Common myeloid progenitor, CD34-positive (primary cell): ENCODE measurements at regions not wholly inside any gene's neighbourhood (a gene's known extent, or its start where the extent isn't known, plus 50 kb on each side); places are given as distances from the start of the nearest gene placed in this dataset.

Experiments used
- CTCF ChIA-PET: fragments of 350-600 bp; sonication (Branson Sonifier 250); formaldehyde crosslinking; loops from one replicate; lab custom pipeline; 2021; ENCODE audit warnings: antibody characterized with exemption; lab: Charles Lee
- POLR2A ChIA-PET: fragments of 350-600 bp; sonication (Branson Sonifier 250); formaldehyde crosslinking; loops from one replicate; lab custom pipeline; 2021; ENCODE audit warnings: antibody characterized with exemption; lab: Charles Lee
- DNase-seq, 3 donors: peaks; one replicate each; pipeline versions ENCODE4 v3.0.0 to v3.0.0-alpha.2; 2013
- H3K27ac ChIP-seq, 2 experiments: 1 replicate in 1 of 2; 2 replicates in 1 of 2; pipeline ENCODE4 v1.7.0; 2013; ENCODE audit warnings: inconsistent platforms in 2 of 2, low read length in 2 of 2, mild to moderate bottlenecking in 2 of 2, low read depth in 1 of 2, moderate library complexity in 1 of 2; ENCODE audit not compliant: severe bottlenecking in 2 of 2, insufficient read depth in 1 of 2, poor library complexity in 1 of 2
- H3K27me3 ChIP-seq, 5 experiments: replicated peaks in 2 of 5; 1 replicate in 3 of 5; 2 replicates in 2 of 5; pipeline versions ENCODE4 v1.6.1 to v1.7.0; 2013; ENCODE audit warnings: low read length in 4 of 5, mild to moderate bottlenecking in 2 of 5, moderate library complexity in 2 of 5, inconsistent platforms in 1 of 5; ENCODE audit not compliant: insufficient read depth in 5 of 5, control insufficient read depth in 4 of 5
- H3K36me3 ChIP-seq, 4 experiments: 1 replicate in 2 of 4; 2 replicates in 2 of 4; pipeline versions ENCODE4 v1.6.1 to v1.7.0; 2013; ENCODE audit warnings: low read length in 3 of 4, control low read depth in 1 of 4, mild to moderate bottlenecking in 1 of 4; ENCODE audit not compliant: control insufficient read depth in 4 of 4, insufficient read depth in 4 of 4
- H3K4me1 ChIP-seq, 4 experiments: 1 replicate in 3 of 4; 2 replicates in 1 of 4; pipeline versions ENCODE4 v1.6.1 to v1.7.1; 2013; ENCODE audit warnings: low read length in 3 of 4, mild to moderate bottlenecking in 3 of 4, control low read depth in 1 of 4, inconsistent platforms in 1 of 4, moderate library complexity in 1 of 4; ENCODE audit not compliant: control insufficient read depth in 4 of 4, insufficient read depth in 4 of 4; ENCODE audit errors: control extremely low read depth in 1 of 4
- H3K4me3 ChIP-seq, 7 experiments: 1 replicate in 4 of 7; 2 replicates in 3 of 7; pipeline versions ENCODE4 v1.5.1 to v1.7.0; 2013; ENCODE audit warnings: mild to moderate bottlenecking in 7 of 7, low read length in 6 of 7, moderate library complexity in 6 of 7, inconsistent platforms in 2 of 7, low read depth in 2 of 7, control low read depth in 1 of 7; ENCODE audit not compliant: insufficient read depth in 4 of 7, control insufficient read depth in 1 of 7; ENCODE audit errors: extremely low read depth in 1 of 7
- H3K9me3 ChIP-seq, 5 experiments: 1 replicate in 4 of 5; 2 replicates in 1 of 5; pipeline versions ENCODE4 v1.6.1 to v1.7.1; 2013; ENCODE audit warnings: low read length in 4 of 5, mild to moderate bottlenecking in 2 of 5, inconsistent platforms in 1 of 5, low read depth in 1 of 5, moderate library complexity in 1 of 5; ENCODE audit not compliant: control insufficient read depth in 4 of 5, insufficient read depth in 2 of 5; ENCODE audit errors: control extremely low read depth in 1 of 5
- whole genome bisulfite sequencing: methylation state at CpG from one replicate; pipeline ENCODE4 v1.1.5; 2013; ENCODE audit not compliant: insufficient coverage; 5-methylcytosine and 5-hydroxymethylcytosine counted together

- Histone ChIP-seq H3K36me3 (no peaks in the 10 kb centered on the region), H3K4me1 (peaks cover 0 to 25% (median 12%) of the 10 kb centered on the region in 4 experiments), H3K27ac (no peak overlapping the region), H3K4me3 (no peak overlapping the region), H3K9me3 (no peaks in the 10 kb centered on the region), H3K27me3 (no peaks in the 10 kb centered on the region)
- 55% methylated on average over 10 of the region's 11 CpGs for WGBS
- CTCF ChIA-PET, result interaction anchor here (1.0 to 1.4 kb wide), 2 partner anchors 28 to 49 kb away, joined by 3 read pairs; no protein-coding TSS in a partner anchor
- POLR2A ChIA-PET, result no interaction called here
- no peak for DNase-seq
Observed at GRCh38 chr6:44053760-44054556, 73.3 kb downstream of the MRPL14 start.

DNA sequence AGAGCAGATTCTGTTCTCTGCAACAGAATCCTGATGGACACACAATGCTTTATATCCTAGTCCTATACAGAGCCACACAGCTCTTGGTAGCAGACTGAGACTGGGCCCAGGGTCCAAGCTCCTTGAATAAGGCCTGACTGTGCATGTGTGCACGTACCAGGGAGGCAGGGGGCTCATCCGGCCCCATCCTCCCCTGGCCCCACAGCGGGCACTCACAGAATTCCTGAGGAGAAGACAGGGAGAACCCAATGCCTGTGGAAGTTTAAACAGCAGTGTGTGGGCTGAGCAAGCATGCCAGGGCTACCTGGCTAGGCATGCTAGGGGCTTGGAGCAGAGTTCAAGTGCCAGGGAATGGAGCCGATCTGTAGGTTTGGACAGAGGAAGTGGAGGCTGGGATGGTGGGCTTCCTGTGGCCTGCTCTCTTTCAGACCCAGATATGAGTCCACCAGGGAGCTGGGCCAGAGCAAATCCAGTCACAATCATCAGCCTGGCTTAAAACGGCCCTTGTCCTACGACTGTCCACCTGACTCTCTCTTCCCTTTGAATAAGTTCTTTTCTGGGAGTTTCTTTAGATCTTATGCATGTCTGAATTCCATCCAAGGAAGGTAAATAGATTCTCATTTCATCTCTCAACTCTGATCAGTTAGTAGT, 74.0 kb downstream of the MRPL14 start:
- no peak for DNase-seq
- Histone ChIP-seq H3K4me3 (no peak overlapping the region), H3K9me3 (no peaks in the 10 kb centered on the region), H3K27ac (no peak overlapping the region), H3K27me3 (no peaks in the 10 kb centered on the region), H3K36me3 (no peaks in the 10 kb centered on the region), H3K4me1 (peaks cover 0 to 18% (median 5%) of the 10 kb centered on the region in 4 experiments)
- CTCF ChIA-PET, result interaction anchor here (1.0 to 1.7 kb wide), 2 partner anchors 9 to 48 kb away, joined by 3 to 5 read pairs; no protein-coding TSS in a partner anchor
- POLR2A ChIA-PET, result no interaction called here
- WGBS, result 88% methylated on average over 4 of the region's 6 CpGs

- no peaks in the 10 kb centered on the region for H3K27me3 ChIP-seq
- peak in 1 of 3 donors; percentile 44 for DNase-seq
- no peak overlapping the region for H3K27ac ChIP-seq
- peaks cover 0 to 11% (median 0%) of the 10 kb centered on the region in 4 experiments for H3K4me1 ChIP-seq
- POLR2A ChIA-PET, result no interaction called here
- no peaks in the 10 kb centered on the region for H3K9me3 ChIP-seq
- CTCF ChIA-PET, result interaction anchor here (1.7 kb wide), 1 partner anchor 9 kb away, joined by 5 read pairs; no protein-coding TSS in a partner anchor
- no peak overlapping the region for H3K4me3 ChIP-seq
- 100% methylated on average over 2 of the region's 4 CpGs for WGBS
- H3K36me3 ChIP-seq, result no peaks in the 10 kb centered on the region
Observed at GRCh38 chr6:44052419-44053023, 74.7 kb downstream of the MRPL14 start.

GRCh38 chr6:44051515-44051914, 75.7 kb downstream of the MRPL14 start:
- ChIA-PET CTCF (interaction anchor here (1.6 to 2.8 kb wide), 3 partner anchors 8 to 22 kb away, joined by 4 to 8 read pairs (median 5); no protein-coding TSS in a partner anchor), POLR2A (no interaction called here)
- Histone ChIP-seq H3K27ac (no peak overlapping the region), H3K9me3 (no peaks in the 10 kb centered on the region), H3K36me3 (no peaks in the 10 kb centered on the region), H3K4me1 (peaks cover 0 to 9% (median 0%) of the 10 kb centered on the region in 4 experiments), H3K4me3 (no peak overlapping the region), H3K27me3 (no peaks in the 10 kb centered on the region)
- WGBS, result 100% methylated on average over 2 of the region's 3 CpGs
- no peak for DNase-seq

DNA sequence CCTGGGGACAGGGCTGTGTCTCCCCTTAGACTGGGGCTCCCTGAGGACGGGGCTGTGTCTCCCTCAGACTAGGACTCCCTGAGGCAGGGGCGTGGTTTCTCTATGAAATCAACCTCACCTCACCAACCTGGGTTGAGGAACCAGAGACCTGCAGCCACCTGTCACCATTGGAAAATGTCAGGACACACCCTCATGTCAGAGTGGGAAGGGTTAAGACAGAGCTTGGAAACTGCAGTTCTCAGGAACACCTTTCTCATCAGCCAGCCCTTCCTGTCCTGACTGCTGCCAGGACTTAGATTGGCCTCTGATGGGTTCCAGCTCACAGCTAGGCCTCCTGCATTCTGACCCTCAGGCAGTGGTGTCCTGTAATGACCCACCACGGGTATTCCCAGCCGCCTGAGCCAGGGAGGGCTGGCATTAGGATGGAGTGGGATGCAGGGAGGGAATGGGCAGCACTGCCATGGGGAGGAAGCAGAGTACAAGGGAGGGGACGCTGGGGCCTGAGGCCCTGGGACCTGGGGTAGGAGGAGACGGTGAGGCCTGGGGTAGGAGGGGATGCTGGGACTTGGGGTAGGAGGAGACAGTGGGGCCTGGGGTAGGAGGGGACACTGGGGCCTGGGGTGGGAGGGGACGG, 76.3 kb downstream of the MRPL14 start:
- Histone ChIP-seq H3K4me1 (peaks cover 0 to 9% (median 0%) of the 10 kb centered on the region in 4 experiments), H3K4me3 (no peak overlapping the region), H3K27me3 (no peaks in the 10 kb centered on the region), H3K9me3 (no peaks in the 10 kb centered on the region), H3K36me3 (no peaks in the 10 kb centered on the region), H3K27ac (no peak overlapping the region)
- ChIA-PET POLR2A (no interaction called here), CTCF (interaction anchor here (0.8 to 2.8 kb wide), 5 partner anchors 9 to 282 kb away, joined by 3 to 8 read pairs (median 4); no protein-coding TSS in a partner anchor)
- 94% methylated on average over 5 of the region's 7 CpGs for WGBS
- no peak for DNase-seq

- Histone ChIP-seq H3K9me3 (no peaks in the 10 kb centered on the region), H3K4me3 (no peak overlapping the region), H3K36me3 (no peaks in the 10 kb centered on the region), H3K27me3 (no peaks in the 10 kb centered on the region), H3K4me1 (peaks cover 0 to 9% (median 0%) of the 10 kb centered on the region in 4 experiments), H3K27ac (no peak overlapping the region)
- ChIA-PET POLR2A (no interaction called here), CTCF (interaction anchor here (0.8 to 2.8 kb wide), 7 partner anchors 9 to 281 kb away, joined by 3 to 8 read pairs (median 4); no protein-coding TSS in a partner anchor)
- WGBS, result 100% methylated on average over 2 of the region's 6 CpGs
- DNase-seq, result no peak
Observed at GRCh38 chr6:44049989-44050871, 77.0 kb downstream of the MRPL14 start.
